ENCODE measurements at regions not wholly inside any gene's neighbourhood (a gene's known extent, or its start where the extent isn't known, plus 50 kb on each side); places are given as distances from the start of the nearest gene placed in this dataset.

- no peak for TF ChIP-seq CTCF (IDR thresholded peaks at IDR 0.05)
- no peak for TF ChIP-seq EZH2 (IDR thresholded peaks at IDR 0.05)
Observed at GRCh38 chr1:22221233-22221780, 78.4 kb upstream of the WNT4 start.

Measured in neural progenitor cell (in vitro differentiated cells).